ENCODE measurements at regions not wholly inside any gene's neighbourhood (a gene's known extent, or its start where the extent isn't known, plus 50 kb on each side); places are given as distances from the start of the nearest gene placed in this dataset.

DNA sequence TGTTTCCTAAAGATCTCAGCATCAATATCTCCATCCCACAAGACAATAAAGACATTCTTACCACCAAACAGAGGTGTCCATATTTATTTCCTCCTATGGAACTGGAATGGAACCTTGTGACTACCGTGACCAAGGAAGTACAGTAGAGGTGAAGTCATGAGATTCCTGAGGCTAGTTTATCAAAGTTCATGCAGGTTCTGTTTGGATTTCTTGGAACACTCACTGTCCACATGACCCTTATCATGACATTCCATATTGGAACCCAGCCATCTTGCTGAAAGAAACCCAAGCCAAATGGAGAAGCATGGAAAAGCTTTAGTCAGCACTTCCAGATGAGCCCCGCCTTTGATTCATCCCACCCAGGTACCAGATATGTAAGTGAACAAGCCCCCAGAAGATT lies 516.0 kb upstream of the POU3F3 start:
- H3K4me3 ChIP-seq (ENCODE audit: extremely low read depth, insufficient read depth, low read length, poor library complexity, severe bottlenecking), result no peak overlapping the region
- H3K4me1 ChIP-seq (ENCODE audit: control insufficient read depth, insufficient read depth, low read length, poor library complexity, severe bottlenecking), result no peaks in the 10 kb centered on the region
- H3K9me3 ChIP-seq (ENCODE audit: control insufficient read depth, low read length), result no peaks in the 10 kb centered on the region
- no peaks in the 10 kb centered on the region for H3K36me3 ChIP-seq (ENCODE audit: control insufficient read depth, insufficient read depth, low read length)
- WGBS, 2 experiments (ENCODE audit: insufficient coverage in 2 of 2), result 40% methylated on average over 2 of the region's 2 CpGs; no CpG with 5 or more reads in 1 of the 2 experiments
- H3K27ac ChIP-seq (ENCODE audit: low read depth, low read length, severe bottlenecking), result no peak overlapping the region

DNA sequence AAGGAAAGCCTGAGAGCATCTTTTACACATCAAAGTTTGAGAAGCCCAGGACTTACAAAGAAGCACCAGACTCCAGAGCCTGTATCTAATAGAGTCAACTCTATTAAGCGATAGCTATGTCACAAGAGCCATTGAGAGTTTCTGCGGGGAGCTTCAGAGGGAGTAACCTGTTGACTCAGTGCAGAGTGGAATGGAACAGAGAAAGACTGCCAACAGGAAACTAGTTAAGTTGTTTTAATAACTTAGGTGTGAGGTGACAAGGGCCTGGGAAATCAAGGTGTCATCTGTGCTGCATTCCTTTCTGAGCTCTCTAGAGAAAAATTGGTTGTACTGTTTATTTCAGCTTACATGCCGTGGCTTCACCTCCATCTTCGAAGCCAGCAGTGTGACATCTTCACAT lies 513.8 kb upstream of the POU3F3 start:
- Histone ChIP-seq H3K4me1 (ENCODE audit: control insufficient read depth, insufficient read depth, low read length, poor library complexity, severe bottlenecking) (no peaks in the 10 kb centered on the region), H3K27ac (ENCODE audit: low read depth, low read length, severe bottlenecking) (no peak overlapping the region), H3K4me3 (ENCODE audit: extremely low read depth, insufficient read depth, low read length, poor library complexity, severe bottlenecking) (no peak overlapping the region), H3K9me3 (ENCODE audit: control insufficient read depth, low read length) (no peaks in the 10 kb centered on the region), H3K36me3 (ENCODE audit: control insufficient read depth, insufficient read depth, low read length) (no peaks in the 10 kb centered on the region)
- 95 to 100% methylated on average over 2 of the region's 4 CpGs for WGBS, 2 experiments (ENCODE audit: insufficient coverage in 2 of 2)

DNA sequence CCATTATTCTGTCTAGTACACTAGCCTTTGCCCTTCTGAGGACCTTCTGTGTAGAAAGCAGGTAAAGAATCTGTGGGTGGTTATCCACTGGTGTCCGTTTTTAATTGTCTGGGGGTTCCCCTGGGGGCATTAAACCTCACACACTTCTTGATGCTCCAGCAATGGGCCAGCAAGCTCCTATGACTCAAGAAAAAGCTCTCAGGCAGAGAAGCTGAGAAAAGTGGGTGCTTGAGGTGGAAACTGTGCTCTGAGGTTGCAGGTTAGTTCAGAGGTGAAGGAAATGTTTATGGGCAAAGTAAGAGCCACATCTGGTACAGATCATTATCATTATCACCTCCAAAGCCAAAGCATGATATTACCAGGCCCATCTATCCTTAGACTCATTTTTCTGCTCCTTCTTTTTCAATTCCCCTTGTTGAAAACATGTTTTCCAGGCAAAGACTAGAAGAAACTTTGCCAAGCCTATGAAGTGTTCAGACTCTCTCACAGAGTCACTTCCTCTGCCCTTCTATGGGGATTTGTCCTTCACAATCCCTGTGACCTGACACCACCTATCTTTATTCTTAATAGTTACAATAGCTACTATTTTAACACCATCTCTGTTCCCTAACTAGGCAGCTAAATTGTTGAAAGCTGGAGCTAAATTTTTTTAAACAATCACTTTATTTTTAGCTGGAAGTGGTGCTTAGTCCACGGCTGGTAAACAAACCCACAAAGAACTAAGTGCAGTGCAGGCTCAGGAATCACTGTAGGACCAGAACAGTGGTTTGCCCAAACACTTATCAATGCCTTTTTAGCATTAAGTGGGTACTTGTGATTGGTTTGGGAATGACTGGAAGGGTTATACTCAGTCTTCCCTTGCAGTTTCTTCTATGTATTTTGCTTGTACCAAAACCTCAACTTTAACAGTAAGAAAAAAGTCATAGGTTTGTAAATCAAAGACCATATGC lies 512.8 kb upstream of the POU3F3 start:
- no peaks in the 10 kb centered on the region for H3K9me3 ChIP-seq (ENCODE audit: control insufficient read depth, low read length)
- no peaks in the 10 kb centered on the region for H3K4me1 ChIP-seq (ENCODE audit: control insufficient read depth, insufficient read depth, low read length, poor library complexity, severe bottlenecking)
- H3K36me3 ChIP-seq (ENCODE audit: control insufficient read depth, insufficient read depth, low read length), result no peaks in the 10 kb centered on the region
- no peak overlapping the region for H3K4me3 ChIP-seq (ENCODE audit: extremely low read depth, insufficient read depth, low read length, poor library complexity, severe bottlenecking)
- no peak overlapping the region for H3K27ac ChIP-seq (ENCODE audit: low read depth, low read length, severe bottlenecking)
- 80% methylated on average over 1 of the region's 2 CpGs; no CpG with 5 or more reads in 1 of the 2 experiments for WGBS, 2 experiments (ENCODE audit: insufficient coverage in 2 of 2)

DNA sequence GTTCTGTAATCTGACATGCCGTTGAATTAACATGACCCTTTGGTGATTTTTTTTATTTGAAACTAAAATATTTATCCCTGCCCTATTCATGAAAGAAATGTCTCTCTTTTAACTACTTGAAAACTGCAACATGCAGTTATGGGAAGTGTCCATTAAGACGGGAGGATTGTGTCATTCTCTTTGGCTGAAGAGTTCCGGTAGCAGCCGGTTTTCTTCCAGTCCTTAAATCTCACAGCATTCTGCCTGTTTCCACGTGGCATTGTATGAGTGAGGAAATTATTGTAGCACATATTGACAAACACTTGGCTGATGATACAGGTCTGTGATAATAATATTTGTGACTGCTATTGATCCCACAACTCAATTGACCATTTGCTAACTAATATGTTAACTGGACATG lies 509.6 kb upstream of the POU3F3 start:
- WGBS, 2 experiments (ENCODE audit: insufficient coverage in 2 of 2), result 79 to 100% methylated on average over 1 to 2 of the region's 5 CpGs
- no peaks in the 10 kb centered on the region for H3K9me3 ChIP-seq (ENCODE audit: control insufficient read depth, low read length)
- no peak overlapping the region for H3K4me3 ChIP-seq (ENCODE audit: extremely low read depth, insufficient read depth, low read length, poor library complexity, severe bottlenecking)
- H3K27ac ChIP-seq (ENCODE audit: low read depth, low read length, severe bottlenecking), result no peak overlapping the region
- H3K4me1 ChIP-seq (ENCODE audit: control insufficient read depth, insufficient read depth, low read length, poor library complexity, severe bottlenecking), result no peaks in the 10 kb centered on the region
- no peaks in the 10 kb centered on the region for H3K36me3 ChIP-seq (ENCODE audit: control insufficient read depth, insufficient read depth, low read length)

DNA sequence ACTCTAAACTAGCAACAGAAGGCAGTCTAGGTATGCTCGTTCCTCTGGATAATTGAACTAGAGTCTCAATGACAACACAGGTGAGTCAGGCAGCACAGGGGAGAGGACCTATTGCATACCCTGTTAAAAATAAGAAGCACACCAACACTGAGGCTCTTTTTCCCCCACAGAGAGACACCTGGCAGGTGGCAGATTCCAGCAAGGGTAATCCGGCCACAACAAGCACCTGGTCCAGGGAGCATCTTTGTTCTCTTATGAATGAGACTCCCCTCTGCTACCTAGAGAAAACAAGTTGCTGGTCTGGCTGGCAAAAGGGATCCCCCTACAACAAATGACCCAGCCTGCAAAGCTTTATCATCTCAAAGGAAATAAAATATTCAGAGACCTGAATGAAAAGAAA lies 508.9 kb upstream of the POU3F3 start:
- WGBS, 2 experiments (ENCODE audit: insufficient coverage in 2 of 2), result 100% methylated on average over 1 of the region's 2 CpGs
- no peaks in the 10 kb centered on the region for H3K36me3 ChIP-seq (ENCODE audit: control insufficient read depth, insufficient read depth, low read length)
- no peak overlapping the region for H3K27ac ChIP-seq (ENCODE audit: low read depth, low read length, severe bottlenecking)
- H3K9me3 ChIP-seq (ENCODE audit: control insufficient read depth, low read length), result no peaks in the 10 kb centered on the region
- no peak overlapping the region for H3K4me3 ChIP-seq (ENCODE audit: extremely low read depth, insufficient read depth, low read length, poor library complexity, severe bottlenecking)
- H3K4me1 ChIP-seq (ENCODE audit: control insufficient read depth, insufficient read depth, low read length, poor library complexity, severe bottlenecking), result no peaks in the 10 kb centered on the region

DNA sequence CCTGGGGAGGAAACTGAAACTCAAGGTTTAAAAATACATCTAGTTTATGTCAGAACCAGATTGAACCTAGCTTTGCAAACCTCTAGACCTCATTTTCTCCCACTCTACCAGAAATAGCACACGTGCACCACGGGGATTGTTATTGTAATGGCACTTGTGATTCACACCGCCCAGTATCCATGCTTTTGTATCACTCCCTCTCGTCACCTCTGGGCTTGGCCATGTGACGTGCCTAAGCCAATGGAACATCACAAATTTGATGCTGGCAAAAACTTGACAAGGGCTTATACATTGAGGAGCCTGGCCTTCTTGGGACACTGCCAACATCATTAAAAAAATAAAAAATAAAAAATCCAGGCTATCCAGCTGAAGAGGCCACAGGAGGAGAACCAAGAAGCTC lies 495.8 kb upstream of the POU3F3 start:
- no peak overlapping the region for H3K27ac ChIP-seq (ENCODE audit: low read depth, low read length, severe bottlenecking)
- H3K36me3 ChIP-seq (ENCODE audit: control insufficient read depth, insufficient read depth, low read length), result no peaks in the 10 kb centered on the region
- H3K9me3 ChIP-seq (ENCODE audit: control insufficient read depth, low read length), result no peaks in the 10 kb centered on the region
- H3K4me1 ChIP-seq (ENCODE audit: control insufficient read depth, insufficient read depth, low read length, poor library complexity, severe bottlenecking), result no peaks in the 10 kb centered on the region
- WGBS, 2 experiments (ENCODE audit: insufficient coverage in 2 of 2), result 84 to 95% methylated on average over 5 of the region's 5 CpGs
- no peak overlapping the region for H3K4me3 ChIP-seq (ENCODE audit: extremely low read depth, insufficient read depth, low read length, poor library complexity, severe bottlenecking)

DNA sequence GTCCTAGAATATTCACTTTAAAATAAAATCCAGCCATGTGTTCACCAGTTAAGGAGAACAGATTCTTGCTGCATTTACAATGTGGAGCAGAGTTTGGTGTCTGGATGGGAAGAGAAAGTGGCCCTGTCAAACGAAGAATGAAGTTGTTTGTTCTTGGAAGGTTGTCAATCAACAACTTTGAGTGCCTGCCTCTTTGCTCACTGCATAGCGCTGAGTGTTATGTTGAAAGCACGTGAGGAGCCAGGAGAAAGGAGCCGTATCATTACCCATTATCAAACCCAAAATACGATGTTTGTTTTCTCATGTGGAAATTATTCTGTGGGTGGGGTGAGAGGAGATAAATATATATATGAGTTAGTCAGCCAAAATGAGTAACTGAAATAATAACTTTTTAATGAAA lies 492.5 kb upstream of the POU3F3 start:
- Histone ChIP-seq H3K36me3 (ENCODE audit: control insufficient read depth, insufficient read depth, low read length) (no peaks in the 10 kb centered on the region), H3K9me3 (ENCODE audit: control insufficient read depth, low read length) (no peaks in the 10 kb centered on the region), H3K4me1 (ENCODE audit: control insufficient read depth, insufficient read depth, low read length, poor library complexity, severe bottlenecking) (no peaks in the 10 kb centered on the region), H3K27ac (ENCODE audit: low read depth, low read length, severe bottlenecking) (no peak overlapping the region), H3K4me3 (ENCODE audit: extremely low read depth, insufficient read depth, low read length, poor library complexity, severe bottlenecking) (no peak overlapping the region)
- 78 to 87% methylated on average over 1 of the region's 5 CpGs for WGBS, 2 experiments (ENCODE audit: insufficient coverage in 2 of 2)

DNA sequence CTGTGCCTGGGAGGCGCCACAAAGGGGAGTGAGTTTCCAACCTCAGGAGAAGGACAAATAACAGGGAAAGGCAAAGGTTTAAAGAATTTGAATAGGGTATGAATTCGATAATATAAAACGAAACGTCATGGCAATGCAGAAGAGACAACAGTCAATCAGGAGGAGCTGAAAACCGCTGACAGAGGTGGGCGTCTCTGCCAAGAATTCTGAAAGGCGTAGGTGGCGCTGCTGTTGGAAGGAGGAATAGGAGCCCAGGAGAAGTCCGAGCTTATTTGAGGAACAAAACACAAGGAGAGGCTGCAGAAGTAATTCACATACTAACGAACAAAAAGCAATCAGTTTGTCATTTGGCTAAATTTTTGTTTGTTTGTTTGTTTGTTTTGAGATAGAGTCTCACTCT lies 485.8 kb upstream of the POU3F3 start:
- H3K4me3 ChIP-seq (ENCODE audit: extremely low read depth, insufficient read depth, low read length, poor library complexity, severe bottlenecking), result no peak overlapping the region
- WGBS, 2 experiments (ENCODE audit: insufficient coverage in 2 of 2), result 74 to 90% methylated on average over 7 to 10 of the region's 10 CpGs
- no peak overlapping the region for H3K27ac ChIP-seq (ENCODE audit: low read depth, low read length, severe bottlenecking)

DNA sequence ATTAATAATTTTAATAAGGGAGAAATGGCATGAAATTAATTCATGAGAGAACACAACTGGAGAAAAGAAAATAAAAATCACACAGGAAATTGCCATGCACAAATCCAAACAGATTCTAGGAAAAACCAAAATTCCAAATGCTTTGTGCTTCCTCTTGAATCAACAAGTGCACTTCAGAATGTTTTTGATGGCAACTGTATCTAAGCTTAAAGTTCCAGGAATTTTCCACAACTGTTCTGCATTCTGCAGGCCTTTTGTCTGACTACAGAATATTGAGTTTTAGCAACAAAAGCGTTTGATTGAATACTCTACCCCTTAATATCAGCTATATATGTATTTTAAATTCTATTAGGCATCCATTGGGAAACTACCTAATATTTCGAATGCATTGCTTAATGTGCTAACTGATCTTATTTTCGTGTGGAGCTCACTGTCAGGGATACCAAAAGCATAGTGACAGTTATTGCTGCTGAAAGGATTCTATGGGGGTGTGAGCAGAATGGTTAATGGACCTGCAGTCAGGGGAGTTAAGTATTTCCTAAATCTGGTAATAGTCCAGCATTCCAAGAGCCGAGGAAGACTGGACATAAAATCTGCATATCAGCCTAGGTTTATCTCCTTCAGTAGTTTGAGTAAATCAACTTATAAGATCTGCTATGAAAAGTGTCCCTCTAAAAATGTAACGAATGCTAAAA lies 482.7 kb upstream of the POU3F3 start:
- no peak overlapping the region for H3K27ac ChIP-seq (ENCODE audit: low read depth, low read length, severe bottlenecking)
- H3K4me3 ChIP-seq (ENCODE audit: extremely low read depth, insufficient read depth, low read length, poor library complexity, severe bottlenecking), result no peak overlapping the region
- H3K9me3 ChIP-seq (ENCODE audit: control insufficient read depth, low read length), result no peaks in the 10 kb centered on the region
- WGBS, 2 experiments (ENCODE audit: insufficient coverage in 2 of 2), result 65 to 69% methylated on average over 3 to 4 of the region's 5 CpGs
- H3K36me3 ChIP-seq (ENCODE audit: control insufficient read depth, insufficient read depth, low read length), result no peaks in the 10 kb centered on the region
- H3K4me1 ChIP-seq (ENCODE audit: control insufficient read depth, insufficient read depth, low read length, poor library complexity, severe bottlenecking), result no peaks in the 10 kb centered on the region

More for the DNA sequence above, 485.8 kb upstream of the POU3F3 start:
- H3K36me3 ChIP-seq (ENCODE audit: control insufficient read depth, insufficient read depth, low read length), result no peaks in the 10 kb centered on the region
- no peaks in the 10 kb centered on the region for H3K4me1 ChIP-seq (ENCODE audit: control insufficient read depth, insufficient read depth, low read length, poor library complexity, severe bottlenecking)
- no peaks in the 10 kb centered on the region for H3K9me3 ChIP-seq (ENCODE audit: control insufficient read depth, low read length)

DNA sequence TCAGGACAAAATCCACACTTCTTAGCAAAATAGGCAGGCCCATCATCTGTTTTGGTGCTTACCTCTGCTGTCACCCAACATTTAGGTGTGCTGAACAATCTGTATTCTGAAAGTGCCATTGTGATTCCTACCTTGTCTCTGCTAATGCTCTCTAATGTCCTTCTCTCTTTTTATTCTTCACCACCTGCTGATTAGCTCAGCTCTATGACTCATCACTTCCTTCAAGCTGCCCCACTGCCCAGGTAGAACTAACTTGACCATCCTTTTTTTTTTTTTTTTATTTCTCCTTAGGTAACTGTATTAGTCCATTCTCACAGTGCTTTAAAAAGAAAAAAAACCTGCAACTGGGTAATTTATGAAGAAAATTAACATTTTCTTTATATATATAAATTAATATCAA lies 478.7 kb upstream of the POU3F3 start:
- Histone ChIP-seq H3K4me1 (ENCODE audit: control insufficient read depth, insufficient read depth, low read length, poor library complexity, severe bottlenecking) (peaks cover 3% of the 10 kb centered on the region), H3K27ac (ENCODE audit: low read depth, low read length, severe bottlenecking) (no peak overlapping the region), H3K36me3 (ENCODE audit: control insufficient read depth, insufficient read depth, low read length) (no peaks in the 10 kb centered on the region), H3K4me3 (ENCODE audit: extremely low read depth, insufficient read depth, low read length, poor library complexity, severe bottlenecking) (no peak overlapping the region), H3K9me3 (ENCODE audit: control insufficient read depth, low read length) (no peaks in the 10 kb centered on the region)
